K562 (cell line): ENCODE measurements at regions not wholly inside any gene's neighbourhood (a gene's known extent, or its start where the extent isn't known, plus 50 kb on each side); places are given as distances from the start of the nearest gene placed in this dataset.

Source experiments
- ATAC-seq: fragments of 200-7000 bp; cut with Tn5 transposase; 3 replicates; pipeline ENCODE4 v1.9.1; 2020; ENCODE audit warnings: moderate library complexity
- BruUV-seq: library from RNA; stranded (reverse); fragments of 400-500 nt; replicated peaks from 2 replicates; lab custom pipeline; 2021; lab: Mats Ljungman, UMichigan
- CTCF ChIA-PET: fragments of 300-600 bp; formaldehyde crosslinking; extraction: SDS; loops from one replicate; lab custom pipeline; 2021; ENCODE audit warnings: low intra/inter-chr PET ratio; lab: Yijun Ruan, JAX
- POLR2A ChIA-PET: fragments of 300-600, 350-650 bp; sonication (Branson Sonifier 250); formaldehyde crosslinking; extraction: SDS; loops from one replicate; lab custom pipeline; 2021; ENCODE audit warnings: antibody characterized with exemption, inconsistent platforms; lab: Yijun Ruan, JAX
- DNase-seq, 4 experiments: peaks; one replicate each; pipeline versions ENCODE4 v3.0.0 to v3.0.0-alpha.2; 2011 to 2018; ENCODE audit warnings: low spot score in 3 of 4, mixed read lengths in 3 of 4; ENCODE audit errors: extremely low read depth in 1 of 4
- FAIRE-seq: peaks from 2 replicates; lab custom pipeline; 2011; peaks lifted over from hg19 to GRCh38; lab: Jason Lieb, UNC
- H2AFZ ChIP-seq: 2 replicates; pipeline ENCODE4 v1.6.0; 2011; ENCODE audit warnings: low read depth, low read length, control low read depth, inconsistent platforms
- H3K27ac ChIP-seq: fragments of 200-600 bp; 3 replicates; pipeline ENCODE4 v1.8.0; 2011; ENCODE audit warnings: low read depth, mild to moderate bottlenecking, control low read depth, inconsistent platforms, low read length, moderate library complexity, mixed read lengths; ENCODE audit errors: extremely low read depth
- H3K27me3 ChIP-seq, 2 experiments: fragments of 300-600 bp in 1 of 2; 2 replicates in 1 of 2; 3 replicates in 1 of 2; pipeline versions ENCODE4 v1.6.0 to v1.8.0; 2011; ENCODE audit warnings: inconsistent platforms in 2 of 2, low read length in 2 of 2, mild to moderate bottlenecking in 1 of 2, mixed read lengths in 1 of 2, moderate library complexity in 1 of 2; ENCODE audit not compliant: control insufficient read depth in 2 of 2, insufficient read depth in 2 of 2
- H3K36me3 ChIP-seq: fragments of 300-600 bp; 3 replicates; pipeline ENCODE4 v1.8.0; 2011; ENCODE audit warnings: mild to moderate bottlenecking, low read length, inconsistent platforms; ENCODE audit not compliant: control insufficient read depth, insufficient read depth
- H3K4me1 ChIP-seq, 2 experiments: fragments of 200-600 bp in 1 of 2; replicated peaks in 1 of 2; 2 replicates in 1 of 2; 3 replicates in 1 of 2; pipeline versions ENCODE4 v1.5.1 to v1.8.0; 2011; ENCODE audit warnings: inconsistent platforms in 2 of 2, low read length in 2 of 2, mild to moderate bottlenecking in 1 of 2, mixed read lengths in 1 of 2, moderate library complexity in 1 of 2; ENCODE audit not compliant: control insufficient read depth in 2 of 2, insufficient read depth in 2 of 2
- H3K4me2 ChIP-seq: 2 replicates; pipeline ENCODE4 v1.6.1; 2011; ENCODE audit warnings: low read length, control low read depth, inconsistent platforms, mixed read lengths; ENCODE audit not compliant: insufficient read depth
- H3K4me3 ChIP-seq: fragments of 200-600 bp; sonication (generic), shearing (Covaris generic); 2 replicates; pipeline ENCODE4 v1.5.1; 2016; ENCODE audit warnings: control low read depth, inconsistent platforms
- H3K79me2 ChIP-seq: fragments of 200-600 bp; 3 replicates; pipeline ENCODE4 v1.8.0; 2011; ENCODE audit warnings: low read length, inconsistent platforms; ENCODE audit not compliant: control insufficient read depth, insufficient read depth
- H3K9ac ChIP-seq, 2 experiments: 2 replicates each; pipeline versions ENCODE4 v1.6.0 to v1.6.1; 2011; ENCODE audit warnings: low read depth in 2 of 2, low read length in 2 of 2, control low read depth in 1 of 2, inconsistent platforms in 1 of 2, mild to moderate bottlenecking in 1 of 2, mixed read lengths in 1 of 2; ENCODE audit not compliant: insufficient read depth in 1 of 2
- H3K9me1 ChIP-seq: one replicate; pipeline ENCODE4 v1.6.0; 2011; ENCODE audit warnings: inconsistent platforms, mild to moderate bottlenecking, low read length, moderate library complexity; ENCODE audit not compliant: control insufficient read depth, insufficient read depth
- H3K9me3 ChIP-seq: replicated peaks from 2 replicates; pipeline ENCODE4 v1.5.1; 2011; ENCODE audit warnings: low read depth, low read length, inconsistent platforms; ENCODE audit not compliant: control insufficient read depth, insufficient read depth
- H4K20me1 ChIP-seq: replicated peaks from 2 replicates; pipeline ENCODE4 v1.6.1; 2011; ENCODE audit warnings: low read length, inconsistent platforms, mixed read lengths; ENCODE audit not compliant: control insufficient read depth, insufficient read depth
- ERF ChIP-seq: fragments of 450-650 bp; formaldehyde crosslinking; IDR thresholded peaks from 2 replicates; pipeline ENCODE4 v1.4.0; 2020; ENCODE audit warnings: mild to moderate bottlenecking, mixed read lengths
- FOXA1 ChIP-seq: fragments of 450-650 bp; IDR thresholded peaks from 2 replicates; pipeline ENCODE4 v1.6.1; 2016; ENCODE audit warnings: mild to moderate bottlenecking, borderline replicate concordance
- NR4A1 ChIP-seq, 2 experiments: fragments of 250-450 bp in 1 of 2; fragments of 450-650 bp in 1 of 2; sonication (Bioruptor Pico) in 1 of 2; IDR thresholded peaks; 2 replicates each; pipeline versions ENCODE4 v1.4.0 to v1.6.1; 2016 to 2020; ENCODE audit warnings: mild to moderate bottlenecking in 2 of 2, missing compliant biosample characterization in 1 of 2, missing genetic modification characterization in 1 of 2, moderate library complexity in 1 of 2
- PTTG1 ChIP-seq: fragments of 450-650 bp; IDR thresholded peaks from 2 replicates; pipeline ENCODE4 v1.6.1; 2016; ENCODE audit warnings: low read depth, mild to moderate bottlenecking, missing genetic modification characterization, missing compliant biosample characterization
- STAT5B ChIP-seq: fragments of 250-450 bp; sonication (Bioruptor Pico); IDR thresholded peaks from 2 replicates; pipeline ENCODE4 v1.8.0; 2021; ENCODE audit warnings: mild to moderate bottlenecking, inconsistent platforms
- ZNF57 ChIP-seq: fragments of 450-650 bp; formaldehyde crosslinking; IDR thresholded peaks from 2 replicates; pipeline ENCODE4 v1.4.0; 2020; ENCODE audit warnings: mild to moderate bottlenecking, moderate library complexity
- WGBS: fragments of 100-300 bp; shearing (Covaris generic); methylation state at CpG from one replicate; pipeline ENCODE4 v1.1.6; 2016; ENCODE audit warnings: low coverage, mixed read lengths; ENCODE audit not compliant: insufficient coverage; ENCODE audit errors: missing lambda C conversion rate; 5-methylcytosine and 5-hydroxymethylcytosine counted together
- in situ Hi-C: fragments of 300-500 bp; cut with MboI; formaldehyde crosslinking; loops from 4 replicates; pipeline ENCODE4 v1.15.0; 2018; ENCODE audit warnings: inconsistent platforms, mixed read lengths
- intact Hi-C: fragments of 100-400 bp; cut with micrococcal nuclease; formaldehyde crosslinking; loops from 2 replicates; pipeline ENCODE4 v1.14.2; 2022
- TF ChIP-seq, protein P1 (sequence below), 2 experiments: fragments of 450-650 bp; IDR thresholded peaks; 2 replicates each; pipeline ENCODE4 v1.6.1; 2016; ENCODE audit warnings: mild to moderate bottlenecking in 2 of 2, borderline replicate concordance in 1 of 2, low read depth in 1 of 2, moderate library complexity in 1 of 2
- TF ChIP-seq, protein P2 (sequence below): fragments of 250-450 bp; sonication (Bioruptor Pico); IDR thresholded peaks from 2 replicates; pipeline ENCODE4 v1.5.1; 2021; ENCODE audit warnings: mild to moderate bottlenecking
- TF ChIP-seq, protein P3 (sequence below): fragments of 450-650 bp; IDR thresholded peaks from 2 replicates; pipeline ENCODE4 v1.6.1; 2018; ENCODE audit warnings: mild to moderate bottlenecking, low read depth; ENCODE audit not compliant: partially characterized antibody

DNA sequence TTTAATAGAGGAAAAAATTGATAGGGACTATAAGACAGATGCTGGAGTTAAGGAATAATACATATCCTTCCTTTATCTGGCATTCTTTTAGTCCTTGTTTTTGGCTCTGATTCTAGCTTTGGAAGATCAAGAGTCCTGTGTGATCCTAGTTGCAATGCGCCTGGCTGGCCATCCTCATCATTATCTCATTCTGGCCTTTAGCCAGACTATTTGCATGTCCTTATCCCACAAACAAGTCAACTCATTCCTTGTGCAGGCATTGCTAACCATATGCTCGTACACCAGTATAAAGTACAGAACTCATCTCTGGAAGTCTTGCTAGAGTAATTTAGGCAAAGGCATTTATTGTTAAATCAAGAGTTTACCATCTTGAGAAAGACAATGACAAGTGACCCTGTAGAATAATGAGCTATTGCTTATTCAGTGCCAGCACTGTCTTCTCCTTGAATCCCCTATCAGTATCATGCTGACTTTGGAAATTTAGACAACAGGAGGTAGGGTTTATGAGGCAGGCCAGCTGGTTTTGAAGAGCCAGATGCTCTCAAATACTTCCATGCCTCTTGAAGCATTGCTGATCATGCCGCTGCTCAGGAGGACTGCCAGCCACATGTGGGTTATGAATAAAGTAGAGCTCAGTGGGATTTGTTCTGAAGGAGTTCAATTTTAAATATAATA is 1730.3 kb upstream of the TENM3 start:
- no peaks in the 10 kb centered on the region for H4K20me1 ChIP-seq
- no peaks in the 10 kb centered on the region for H3K4me1 ChIP-seq
- BruUV-seq = no TSS peak
- 0% methylated on average over 3 of the region's 3 CpGs for WGBS
- intact Hi-C loops = no loop called here
- FAIRE-seq = no peak
- H3K36me3 ChIP-seq = no peaks in the 10 kb centered on the region
- H3K4me3 ChIP-seq = no peak overlapping the region
- no peak for DNase-seq
- no peak overlapping the region for H3K4me2 ChIP-seq
- ATAC-seq = no peak
- ChIA-PET POLR2A (interaction anchor here (0.6 kb wide), 1 partner anchor 1152 kb away, joined by 3 read pairs; no protein-coding TSS in a partner anchor), CTCF (no interaction called here)
- H3K9ac ChIP-seq = no peak overlapping the region
- H3K27ac ChIP-seq = no peak overlapping the region
- H3K9me3 ChIP-seq = no peaks in the 10 kb centered on the region
- H3K9me1 ChIP-seq = no peaks in the 10 kb centered on the region
- no peak overlapping the region for H2AFZ ChIP-seq
- H3K79me2 ChIP-seq = no peaks in the 10 kb centered on the region
- in situ Hi-C loops = no loop called here
- no peaks in the 10 kb centered on the region for H3K27me3 ChIP-seq
- TF ChIP-seq STAT5B (CRISPR knock-in tag) = no peak
- TF ChIP-seq, protein P1, sequence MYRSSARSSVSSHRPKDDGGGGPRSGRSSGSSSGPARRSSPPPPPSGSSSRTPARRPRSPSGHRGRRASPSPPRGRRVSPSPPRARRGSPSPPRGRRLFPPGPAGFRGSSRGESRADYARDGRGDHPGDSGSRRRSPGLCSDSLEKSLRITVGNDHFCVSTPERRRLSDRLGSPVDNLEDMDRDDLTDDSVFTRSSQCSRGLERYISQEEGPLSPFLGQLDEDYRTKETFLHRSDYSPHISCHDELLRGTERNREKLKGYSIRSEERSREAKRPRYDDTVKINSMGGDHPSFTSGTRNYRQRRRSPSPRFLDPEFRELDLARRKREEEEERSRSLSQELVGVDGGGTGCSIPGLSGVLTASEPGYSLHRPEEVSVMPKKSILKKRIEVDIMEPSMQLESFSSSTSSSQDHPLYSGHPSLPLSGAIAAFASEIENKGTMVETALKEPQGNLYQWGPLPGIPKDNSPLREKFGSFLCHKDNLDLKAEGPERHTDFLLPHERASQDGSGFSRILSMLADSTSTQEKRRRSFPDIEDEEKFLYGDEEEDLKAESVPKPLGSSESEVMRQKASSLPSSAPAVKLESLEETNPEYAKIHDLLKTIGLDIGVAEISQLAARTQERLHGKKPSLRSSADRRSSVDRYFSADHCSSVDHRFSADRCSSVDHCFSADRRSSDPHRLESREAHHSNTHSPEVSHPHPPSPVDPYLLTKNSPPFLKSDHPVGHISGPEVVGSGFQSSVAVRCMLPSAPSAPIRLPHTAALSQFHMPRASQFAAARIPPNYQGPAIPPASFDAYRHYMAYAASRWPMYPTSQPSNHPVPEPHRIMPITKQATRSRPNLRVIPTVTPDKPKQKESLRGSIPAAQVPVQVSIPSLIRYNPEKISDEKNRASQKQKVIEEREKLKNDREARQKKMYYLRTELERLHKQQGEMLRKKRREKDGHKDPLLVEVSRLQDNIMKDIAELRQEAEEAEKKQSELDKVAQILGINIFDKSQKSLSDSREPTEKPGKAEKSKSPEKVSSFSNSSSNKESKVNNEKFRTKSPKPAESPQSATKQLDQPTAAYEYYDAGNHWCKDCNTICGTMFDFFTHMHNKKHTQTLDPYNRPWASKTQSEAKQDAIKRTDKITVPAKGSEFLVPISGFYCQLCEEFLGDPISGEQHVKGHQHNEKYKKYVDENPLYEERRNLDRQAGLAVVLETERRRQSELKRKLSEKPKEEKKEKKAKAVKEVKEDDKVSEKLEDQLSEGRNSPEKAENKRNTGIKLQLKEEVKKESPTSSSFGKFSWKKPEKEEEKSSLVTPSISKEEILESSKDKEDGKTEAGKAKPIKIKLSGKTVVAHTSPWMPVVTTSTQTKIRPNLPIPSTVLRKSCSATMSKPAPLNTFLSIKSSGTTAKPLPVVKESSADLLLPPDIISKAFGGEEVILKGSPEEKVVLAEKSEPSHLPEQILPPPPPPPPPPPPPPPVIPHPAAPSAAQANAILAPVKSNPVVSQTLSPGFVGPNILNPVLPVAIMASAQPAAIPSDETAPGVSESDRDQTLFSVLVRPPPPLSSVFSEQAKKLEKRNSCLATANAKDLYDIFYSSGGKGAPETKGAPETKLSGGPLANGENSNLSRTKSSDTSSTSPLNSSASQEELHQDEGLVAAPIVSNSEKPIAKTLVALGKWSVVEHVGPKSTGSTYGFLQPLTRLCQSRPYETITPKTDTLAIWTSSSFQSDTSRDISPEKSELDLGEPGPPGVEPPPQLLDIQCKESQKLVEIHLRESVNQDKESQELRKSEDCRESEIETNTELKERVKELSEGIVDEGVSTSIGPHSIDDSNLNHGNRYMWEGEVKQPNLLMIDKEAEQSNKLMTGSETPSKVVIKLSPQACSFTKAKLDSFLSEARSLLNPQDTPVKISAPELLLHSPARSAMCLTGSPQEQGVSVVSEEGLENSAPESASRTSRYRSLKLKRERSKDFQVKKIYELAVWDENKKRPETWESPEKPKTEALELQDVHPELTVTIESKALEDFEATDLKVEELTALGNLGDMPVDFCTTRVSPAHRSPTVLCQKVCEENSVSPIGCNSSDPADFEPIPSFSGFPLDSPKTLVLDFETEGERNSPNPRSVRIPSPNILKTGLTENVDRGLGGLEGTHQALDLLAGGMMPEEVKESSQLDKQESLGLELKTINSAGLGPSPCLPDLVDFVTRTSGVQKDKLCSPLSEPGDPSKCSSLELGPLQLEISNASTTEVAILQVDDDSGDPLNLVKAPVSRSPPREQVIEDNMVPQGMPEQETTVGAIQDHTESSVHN (IDR thresholded peaks at IDR 0.05; ENCODE audit: borderline replicate concordance in 1 of 2, low read depth in 1 of 2) = no peak
- TF ChIP-seq ZNF57 = no peak
- TF ChIP-seq ERF (CRISPR knock-in tag) = no peak
- TF ChIP-seq, protein P2, sequence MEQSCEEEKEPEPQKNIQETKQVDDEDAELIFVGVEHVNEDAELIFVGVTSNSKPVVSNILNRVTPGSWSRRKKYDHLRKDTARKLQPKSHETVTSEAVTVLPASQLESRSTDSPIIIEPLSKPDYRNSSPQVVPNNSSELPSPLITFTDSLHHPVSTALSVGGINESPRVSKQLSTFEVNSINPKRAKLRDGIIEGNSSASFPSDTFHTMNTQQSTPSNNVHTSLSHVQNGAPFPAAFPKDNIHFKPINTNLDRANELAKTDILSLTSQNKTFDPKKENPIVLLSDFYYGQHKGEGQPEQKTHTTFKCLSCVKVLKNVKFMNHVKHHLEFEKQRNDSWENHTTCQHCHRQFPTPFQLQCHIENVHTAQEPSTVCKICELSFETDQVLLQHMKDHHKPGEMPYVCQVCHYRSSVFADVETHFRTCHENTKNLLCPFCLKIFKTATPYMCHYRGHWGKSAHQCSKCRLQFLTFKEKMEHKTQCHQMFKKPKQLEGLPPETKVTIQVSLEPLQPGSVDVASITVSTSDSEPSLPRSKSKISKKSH (CRISPR knock-in tag) = no peak
- TF ChIP-seq FOXA1 = no peak
- TF ChIP-seq, protein P3, sequence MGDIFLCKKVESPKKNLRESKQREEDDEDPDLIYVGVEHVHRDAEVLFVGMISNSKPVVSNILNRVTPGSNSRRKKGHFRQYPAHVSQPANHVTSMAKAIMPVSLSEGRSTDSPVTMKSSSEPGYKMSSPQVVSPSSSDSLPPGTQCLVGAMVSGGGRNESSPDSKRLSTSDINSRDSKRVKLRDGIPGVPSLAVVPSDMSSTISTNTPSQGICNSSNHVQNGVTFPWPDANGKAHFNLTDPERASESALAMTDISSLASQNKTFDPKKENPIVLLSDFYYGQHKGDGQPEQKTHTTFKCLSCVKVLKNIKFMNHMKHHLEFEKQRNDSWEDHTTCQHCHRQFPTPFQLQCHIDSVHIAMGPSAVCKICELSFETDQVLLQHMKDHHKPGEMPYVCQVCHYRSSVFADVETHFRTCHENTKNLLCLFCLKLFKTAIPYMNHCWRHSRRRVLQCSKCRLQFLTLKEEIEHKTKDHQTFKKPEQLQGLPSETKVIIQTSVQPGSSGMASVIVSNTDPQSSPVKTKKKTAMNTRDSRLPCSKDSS = no peak
- TF ChIP-seq NR4A1 (CRISPR knock-in tag; IDR thresholded peaks at IDR 0.05) = no peak
- TF ChIP-seq NR4A1 (tag; IDR thresholded peaks at IDR 0.05) = no peak
- no peak for TF ChIP-seq PTTG1 (tag)
